ENCODE measurements at regions not wholly inside any gene's neighbourhood (a gene's known extent, or its start where the extent isn't known, plus 50 kb on each side); places are given as distances from the start of the nearest gene placed in this dataset.

DNA sequence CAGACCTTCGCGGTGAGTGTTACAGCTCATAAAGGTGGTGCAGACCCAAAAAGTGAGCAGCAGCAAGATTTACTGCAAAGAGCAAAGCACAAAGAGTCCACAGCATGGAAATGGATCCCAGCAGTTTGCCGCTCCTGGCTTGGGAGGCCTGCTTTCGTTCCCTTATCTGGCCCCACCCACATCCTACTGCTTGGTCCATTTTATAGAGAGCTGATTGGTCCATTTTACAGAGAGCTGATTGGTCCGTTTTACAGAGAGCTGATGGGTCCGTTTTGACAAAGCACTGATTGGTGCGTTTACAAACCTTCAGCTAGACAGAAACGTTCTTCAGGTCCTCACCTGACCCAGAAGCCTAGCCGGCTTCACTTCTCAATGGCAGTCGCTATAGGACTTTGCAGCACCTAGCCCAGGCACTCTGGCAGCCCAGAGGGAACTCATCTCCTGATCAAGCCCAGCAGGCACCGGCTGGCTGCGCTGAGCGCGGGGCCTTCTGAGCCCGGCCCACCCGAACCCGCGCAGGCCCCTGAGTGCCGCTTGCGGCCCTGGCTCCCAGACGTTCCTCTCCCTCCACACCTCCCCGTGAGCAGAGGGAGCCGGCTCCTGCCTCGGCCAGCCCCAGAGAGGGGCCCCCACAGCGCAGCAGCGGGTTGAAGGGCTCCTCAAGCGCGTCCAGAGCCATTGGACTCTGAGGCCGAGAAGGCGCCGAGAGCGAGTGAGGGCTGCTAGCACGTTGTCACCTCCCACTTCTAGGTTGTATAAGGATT, 200.3 kb downstream of the LMO4 start:
- DNase-seq (ENCODE audit: low read depth): no peak
- TF ChIP-seq, protein P1, sequence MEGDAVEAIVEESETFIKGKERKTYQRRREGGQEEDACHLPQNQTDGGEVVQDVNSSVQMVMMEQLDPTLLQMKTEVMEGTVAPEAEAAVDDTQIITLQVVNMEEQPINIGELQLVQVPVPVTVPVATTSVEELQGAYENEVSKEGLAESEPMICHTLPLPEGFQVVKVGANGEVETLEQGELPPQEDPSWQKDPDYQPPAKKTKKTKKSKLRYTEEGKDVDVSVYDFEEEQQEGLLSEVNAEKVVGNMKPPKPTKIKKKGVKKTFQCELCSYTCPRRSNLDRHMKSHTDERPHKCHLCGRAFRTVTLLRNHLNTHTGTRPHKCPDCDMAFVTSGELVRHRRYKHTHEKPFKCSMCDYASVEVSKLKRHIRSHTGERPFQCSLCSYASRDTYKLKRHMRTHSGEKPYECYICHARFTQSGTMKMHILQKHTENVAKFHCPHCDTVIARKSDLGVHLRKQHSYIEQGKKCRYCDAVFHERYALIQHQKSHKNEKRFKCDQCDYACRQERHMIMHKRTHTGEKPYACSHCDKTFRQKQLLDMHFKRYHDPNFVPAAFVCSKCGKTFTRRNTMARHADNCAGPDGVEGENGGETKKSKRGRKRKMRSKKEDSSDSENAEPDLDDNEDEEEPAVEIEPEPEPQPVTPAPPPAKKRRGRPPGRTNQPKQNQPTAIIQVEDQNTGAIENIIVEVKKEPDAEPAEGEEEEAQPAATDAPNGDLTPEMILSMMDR (IDR thresholded peaks at IDR 0.05; ENCODE audit: insufficient read depth, low read depth, low read length): no peak
- no peak overlapping the region for H3K4me3 ChIP-seq (ENCODE audit: low read depth, low read length)

DNA sequence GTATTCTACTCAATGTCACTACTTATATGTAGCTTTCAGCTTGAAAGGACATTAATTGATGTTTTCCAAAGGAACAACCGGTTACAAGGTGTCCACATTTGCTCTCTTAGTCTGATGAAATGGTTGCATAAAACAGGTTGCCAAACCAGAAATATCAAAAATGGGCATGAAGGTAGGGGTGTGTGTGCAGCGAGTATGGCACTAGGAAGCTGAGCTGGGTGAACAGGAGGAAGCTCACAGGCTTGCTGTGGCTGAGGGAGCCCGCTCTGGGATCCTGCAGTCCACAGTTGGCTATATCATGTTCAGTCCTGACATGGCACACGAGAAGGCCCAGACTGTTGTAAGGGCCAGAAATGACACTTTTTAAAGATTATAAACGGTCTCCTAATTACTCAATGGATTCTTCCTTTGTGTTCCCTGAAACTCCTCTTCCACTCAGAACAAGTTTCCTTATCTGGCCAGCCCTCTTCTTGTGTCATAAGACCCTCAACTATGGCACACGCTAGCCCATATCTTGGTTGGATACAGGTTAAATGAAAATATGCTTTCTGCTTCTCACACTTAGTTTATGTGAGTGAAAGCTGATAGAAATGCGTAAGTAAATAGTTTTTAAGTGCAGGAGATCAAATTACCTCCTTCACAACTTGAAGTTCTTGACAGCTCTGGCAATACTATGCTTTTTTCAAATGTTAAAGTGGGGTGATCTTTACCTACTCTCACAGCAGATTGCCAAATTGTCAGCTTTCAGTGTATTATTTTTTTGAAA, 201.5 kb downstream of the LMO4 start:
- no peak overlapping the region for H3K4me3 ChIP-seq (ENCODE audit: low read depth, low read length)
- DNase-seq (ENCODE audit: low read depth): no peak
- TF ChIP-seq, protein P1 (IDR thresholded peaks at IDR 0.05; ENCODE audit: insufficient read depth, low read depth, low read length): no peak

DNA sequence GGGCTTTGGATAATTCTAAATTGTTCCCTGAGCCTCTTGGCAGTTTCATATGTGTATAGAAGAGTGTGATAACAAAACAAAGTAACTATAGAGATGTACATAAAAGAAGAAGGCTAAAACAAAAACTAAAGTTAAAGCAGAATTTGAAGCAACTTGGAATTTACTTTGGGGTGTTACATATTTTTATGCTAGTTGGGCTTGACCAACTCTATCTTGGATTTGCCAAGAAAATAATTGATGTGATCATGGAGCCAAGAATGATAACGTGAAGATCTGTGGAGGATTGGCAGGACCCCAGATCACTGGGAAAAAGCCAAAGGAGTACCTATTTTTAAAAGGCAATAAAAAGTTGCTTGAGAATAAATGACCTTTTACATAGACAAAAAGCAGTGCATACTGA, 206.9 kb downstream of the LMO4 start:
- H3K4me3 ChIP-seq (ENCODE audit: low read depth, low read length): no peak overlapping the region
- TF ChIP-seq, protein P1 (IDR thresholded peaks at IDR 0.05; ENCODE audit: insufficient read depth, low read depth, low read length): no peak
- no peak for DNase-seq (ENCODE audit: low read depth)

DNA sequence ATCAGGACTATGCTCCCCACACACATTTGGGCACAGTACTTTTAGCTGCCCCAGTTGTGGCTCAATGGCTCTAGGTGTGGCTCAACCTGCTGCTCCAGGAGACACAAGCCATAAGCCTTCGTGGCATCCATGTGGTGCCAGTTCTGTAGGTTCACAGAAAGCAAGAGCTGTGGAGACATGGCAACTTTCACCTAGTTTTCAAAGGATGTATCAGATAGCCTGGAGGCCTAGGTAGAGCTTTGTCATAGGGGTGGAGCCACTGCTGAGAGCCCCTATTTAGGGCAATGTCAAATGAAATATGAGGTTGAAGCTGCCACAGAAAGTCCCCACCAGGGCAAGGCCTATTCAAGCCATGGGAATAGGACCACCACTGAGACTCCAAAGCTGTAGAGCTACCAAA, 210.5 kb downstream of the LMO4 start:
- H3K4me3 ChIP-seq (ENCODE audit: low read depth, low read length): no peak overlapping the region
- DNase-seq (ENCODE audit: low read depth): no peak
- TF ChIP-seq, protein P1 (IDR thresholded peaks at IDR 0.05; ENCODE audit: insufficient read depth, low read depth, low read length): no peak

DNA sequence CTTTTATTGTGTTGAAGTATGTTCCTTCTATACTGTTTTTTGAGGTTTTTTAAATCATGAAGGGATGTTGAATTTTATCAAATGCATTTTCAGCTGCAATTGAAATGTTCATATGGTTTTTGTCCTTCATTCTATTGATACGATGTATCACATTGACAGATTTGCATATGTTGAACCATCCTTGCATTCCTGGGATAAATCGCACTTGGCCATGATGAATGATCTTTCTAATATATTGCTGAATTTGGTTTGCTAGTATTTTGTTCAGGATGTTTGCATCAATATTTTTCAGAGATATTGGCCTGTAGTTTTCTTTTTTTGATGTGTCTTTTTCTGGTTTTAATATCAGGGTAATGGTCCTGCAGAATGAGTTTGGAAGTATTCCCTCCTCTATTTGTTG, 214.0 kb downstream of the LMO4 start:
- TF ChIP-seq, protein P1 (IDR thresholded peaks at IDR 0.05; ENCODE audit: insufficient read depth, low read depth, low read length): no peak
- no peak overlapping the region for H3K4me3 ChIP-seq (ENCODE audit: low read depth, low read length)
- DNase-seq (ENCODE audit: low read depth): no peak

DNA sequence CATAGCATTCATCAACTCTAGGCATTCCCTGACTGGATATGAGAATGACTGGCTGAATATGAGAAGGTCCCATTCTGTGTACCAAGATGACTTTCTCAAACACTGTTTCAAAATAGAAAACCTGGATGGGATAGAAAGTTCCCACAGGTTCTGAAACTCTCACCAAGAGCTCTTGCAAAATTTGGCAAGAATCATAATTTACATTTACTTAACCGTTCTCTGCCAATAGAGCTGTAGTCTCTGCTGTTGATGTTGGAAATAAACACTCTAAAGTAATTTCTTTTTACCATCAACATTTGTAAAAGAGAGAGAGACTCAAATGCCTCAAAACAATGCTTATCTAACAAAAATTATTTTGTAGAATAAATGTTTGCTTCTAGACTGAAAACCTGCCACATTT, 221.1 kb downstream of the LMO4 start:
- H3K4me3 ChIP-seq (ENCODE audit: low read depth, low read length): no peak overlapping the region
- TF ChIP-seq, protein P1 (IDR thresholded peaks at IDR 0.05; ENCODE audit: insufficient read depth, low read depth, low read length): no peak
- no peak for DNase-seq (ENCODE audit: low read depth)
